Lower leg skin (tissue), 3 donors: ENCODE measurements at regions not wholly inside any gene's neighbourhood (a gene's known extent, or its start where the extent isn't known, plus 50 kb on each side); places are given as distances from the start of the nearest gene placed in this dataset.

ENCODE experiments used
- CTCF ChIP-seq, 3 donors: fragments of 450-650 bp; IDR thresholded peaks; one replicate each; pipeline ENCODE4 v1.5.1; 2016; ENCODE audit warnings: antibody characterized with exemption in 3 of 3, mild to moderate bottlenecking in 3 of 3, moderate library complexity in 2 of 3
- POLR2A ChIP-seq, 2 donors: fragments of 450-650 bp; IDR thresholded peaks; one replicate each; pipeline ENCODE4 v1.6.1; 2016 to 2017; ENCODE audit warnings: antibody characterized with exemption in 2 of 2, mild to moderate bottlenecking in 1 of 2, moderate library complexity in 1 of 2

GRCh38 chr4:79025170-79025569, 85.9 kb upstream of the PAQR3 start:
- TF ChIP-seq CTCF (IDR thresholded peaks at IDR 0.05) (no peak), POLR2A (IDR thresholded peaks at IDR 0.05) (no peak)
